Endothelial cell of umbilical vein (primary cell): ENCODE measurements at regions not wholly inside any gene's neighbourhood (a gene's known extent, or its start where the extent isn't known, plus 50 kb on each side); places are given as distances from the start of the nearest gene placed in this dataset.

Source experiments
- CTCF ChIP-seq, 2 donors: IDR thresholded peaks; 1 replicate in 1 of 2; 2 replicates in 1 of 2; pipeline ENCODE4 v1.5.1; 2011; ENCODE audit warnings: low read length in 2 of 2, mild to moderate bottlenecking in 2 of 2, moderate library complexity in 2 of 2, control low read depth in 1 of 2, inconsistent platforms in 1 of 2, low read depth in 1 of 2; ENCODE audit not compliant: insufficient read depth in 1 of 2; ENCODE audit errors: extremely low read depth in 1 of 2
- FOS ChIP-seq: IDR thresholded peaks from 2 replicates; pipeline ENCODE4 v1.6.1; 2011; ENCODE audit warnings: mild to moderate bottlenecking, low read length, moderate library complexity, borderline replicate concordance; ENCODE audit not compliant: insufficient read depth
- MAX ChIP-seq: IDR thresholded peaks from 2 replicates; pipeline ENCODE4 v1.6.1; 2011; ENCODE audit not compliant: insufficient read depth, insufficient read length
- MYC ChIP-seq: IDR thresholded peaks from one replicate; pipeline ENCODE4 v1.6.1; 2011; ENCODE audit warnings: mild to moderate bottlenecking, low read depth, low read length
- POLR2A ChIP-seq: IDR thresholded peaks from 2 replicates; pipeline ENCODE4 v1.6.1; 2012; ENCODE audit warnings: low read depth, mild to moderate bottlenecking, control low read depth, low read length
- POLR2AphosphoS5 ChIP-seq: IDR thresholded peaks from 2 replicates; pipeline ENCODE4 v1.6.1; 2012; ENCODE audit warnings: low read depth, mild to moderate bottlenecking, control low read depth, low read length, moderate library complexity; ENCODE audit not compliant: insufficient read depth

DNA sequence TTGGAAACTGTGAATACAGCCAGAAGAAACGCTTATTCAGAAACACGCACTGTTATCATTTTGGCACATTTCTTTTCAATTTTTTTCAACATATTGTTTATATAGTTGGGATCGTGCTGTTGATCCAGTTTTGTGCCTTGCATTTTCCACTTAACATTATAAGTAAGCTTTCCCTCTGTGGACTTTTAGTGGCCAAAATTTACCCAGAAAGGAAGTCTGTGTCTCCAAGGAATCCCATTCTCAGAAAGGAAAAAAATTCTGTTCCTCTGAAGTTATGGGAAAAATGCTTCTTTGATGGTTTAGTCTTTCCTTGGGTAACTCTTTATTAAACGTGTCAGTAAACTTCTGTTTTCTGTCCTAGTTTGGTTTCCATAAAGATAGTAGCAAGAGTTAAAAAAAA, 280.0 kb downstream of the REEP3 start:
- TF ChIP-seq CTCF (IDR thresholded peaks at IDR 0.05; ENCODE audit: extremely low read depth in 1 of 2, insufficient read depth in 1 of 2, low read depth in 1 of 2, low read length in 2 of 2) (no peak), POLR2AphosphoS5 (no peak), POLR2A (no peak), FOS (no peak), MYC (no peak), MAX (no peak)
